HTR-8/SVneo (cell line): ENCODE measurements at regions not wholly inside any gene's neighbourhood (a gene's known extent, or its start where the extent isn't known, plus 50 kb on each side); places are given as distances from the start of the nearest gene placed in this dataset.

Experiments used
- DNase-seq: peaks from one replicate; pipeline ENCODE4 v3.0.0; 2011; ENCODE audit warnings: low spot score, mixed read lengths; ENCODE audit not compliant: insufficient read length
- FAIRE-seq: peaks from 2 replicates; lab custom pipeline; 2011; peaks lifted over from hg19 to GRCh38; lab: Jason Lieb, UNC

- FAIRE-seq (no peak), DNase-seq (no peak)
Measured at GRCh38 chr15:88323976-88324740, 67.6 kb upstream of the NTRK3 start.

- DNase-seq: no peak
- no peak for FAIRE-seq
Measured at GRCh38 chr15:88323468-88323867, 66.9 kb upstream of the NTRK3 start.

GRCh38 chr15:88322461-88322860 is 65.9 kb upstream of the NTRK3 start:
- DNase-seq: no peak
- FAIRE-seq: no peak

DNA sequence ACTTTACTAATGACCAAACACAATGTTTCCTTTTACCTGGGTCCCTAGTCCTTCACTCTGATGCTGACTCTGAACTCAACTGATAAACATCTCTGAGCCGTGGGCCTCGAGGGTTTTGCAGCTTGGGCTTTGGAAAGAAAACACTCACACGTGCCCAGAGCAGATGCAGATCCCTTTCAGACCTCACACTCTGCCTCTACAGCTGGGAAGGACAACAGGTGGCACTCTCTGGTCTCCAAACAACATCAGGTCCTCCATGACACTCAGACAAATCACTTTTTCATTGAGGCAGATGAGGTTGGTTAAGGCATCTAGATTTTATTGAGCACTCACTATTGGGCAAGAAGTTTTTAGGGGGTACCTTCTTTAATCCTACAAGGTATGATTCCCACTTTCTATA is 64.7 kb upstream of the NTRK3 start:
- no peak for DNase-seq
- FAIRE-seq: no peak

DNA sequence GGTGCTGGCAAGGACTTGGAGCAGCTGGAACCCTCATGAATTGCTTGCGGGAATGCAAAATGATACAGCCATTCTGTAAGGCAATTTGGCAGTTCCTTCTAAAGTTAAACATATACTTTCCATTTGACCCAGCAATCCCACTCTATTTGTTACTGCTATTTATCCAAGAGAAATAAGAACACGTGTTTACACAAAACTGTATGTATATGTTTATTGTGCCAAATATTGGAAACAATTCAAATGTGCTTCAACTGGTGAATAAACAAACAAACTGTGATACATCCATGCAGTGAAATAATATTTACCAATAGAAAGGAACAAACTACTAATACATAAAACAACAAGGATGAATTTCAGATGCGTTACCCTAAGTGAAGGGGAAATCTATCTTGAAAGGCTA is 60.0 kb upstream of the NTRK3 start:
- FAIRE-seq: no peak
- DNase-seq: no peak

GRCh38 chr15:88315221-88315878 is 58.8 kb upstream of the NTRK3 start:
- no peak for FAIRE-seq
- DNase-seq: no peak

DNA sequence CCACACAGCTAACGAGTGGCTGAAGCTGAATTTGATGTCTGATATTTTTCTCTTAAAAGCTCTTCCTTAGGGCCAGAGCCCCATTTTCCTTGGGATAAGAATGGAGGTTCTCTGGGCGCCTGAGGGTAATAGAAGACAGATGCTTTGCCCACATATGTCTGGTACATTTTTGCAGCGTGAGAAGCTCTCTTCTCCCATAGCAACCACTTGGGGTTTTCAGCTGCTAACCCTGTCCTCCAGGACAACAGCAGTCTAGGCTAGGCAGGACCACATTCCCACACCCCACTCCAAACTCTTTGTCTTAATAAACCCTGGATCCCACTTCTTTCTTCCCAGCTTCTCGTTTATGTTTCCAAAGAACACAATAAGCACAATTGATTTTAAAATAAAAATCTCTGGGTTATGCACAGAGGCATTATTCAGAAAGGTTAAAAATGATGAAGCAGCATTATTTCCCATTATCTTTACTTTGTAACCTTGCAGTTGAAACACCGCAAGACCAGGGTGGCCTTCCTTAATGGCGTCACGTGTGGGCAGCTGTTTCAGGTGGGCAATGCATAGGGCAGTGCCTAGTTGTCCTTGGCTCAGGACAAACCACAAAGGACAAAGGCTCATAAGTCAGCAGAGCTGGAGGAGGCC is 56.5 kb upstream of the NTRK3 start:
- DNase-seq (no peak), FAIRE-seq (no peak)

GRCh38 chr15:88309363-88309762 is 52.8 kb upstream of the NTRK3 start:
- DNase-seq: no peak
- FAIRE-seq: no peak

DNA sequence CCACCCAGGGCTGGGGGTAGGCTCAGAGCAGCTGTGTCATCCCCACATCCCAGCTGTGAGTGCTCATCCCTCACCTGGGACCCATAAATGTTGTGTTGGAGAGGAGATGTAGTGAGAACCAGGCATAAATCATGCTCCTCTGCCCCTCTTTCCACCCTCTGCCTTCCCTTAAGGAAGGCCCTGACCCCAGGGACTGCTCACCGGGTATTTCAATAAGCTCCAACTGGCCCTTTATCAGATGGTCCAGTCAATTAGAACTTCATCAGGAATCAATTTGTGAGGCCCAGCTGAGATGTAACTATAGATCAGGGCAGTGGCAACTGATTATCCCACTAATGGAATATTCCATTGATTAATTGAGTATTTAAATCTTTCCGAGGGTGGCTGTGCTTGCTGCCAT is 50.8 kb upstream of the NTRK3 start:
- FAIRE-seq: no peak
- no peak for DNase-seq
